ENCODE measurements at regions not wholly inside any gene's neighbourhood (a gene's known extent, or its start where the extent isn't known, plus 50 kb on each side); places are given as distances from the start of the nearest gene placed in this dataset.

DNA sequence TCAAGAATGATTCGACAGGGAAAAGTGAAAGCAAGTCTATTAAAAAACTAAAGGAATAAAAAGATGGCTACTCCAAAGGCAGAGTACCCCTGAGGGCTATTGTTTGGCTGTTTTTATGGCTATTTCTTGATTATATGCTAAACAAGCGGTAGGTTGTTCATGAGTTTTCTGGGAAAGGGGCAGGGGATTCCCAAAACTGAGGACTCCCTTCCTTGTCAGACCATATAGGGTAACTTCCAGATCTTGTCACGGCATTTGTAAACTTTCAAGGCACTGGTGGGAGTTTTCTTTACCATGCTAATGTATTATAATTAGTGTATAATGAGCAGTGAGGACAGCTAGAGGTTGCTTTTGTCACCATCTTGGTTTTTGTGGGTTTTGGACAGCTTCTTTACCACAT lies 474.9 kb upstream of the MC4R start:
- no peaks in the 10 kb centered on the region for H3K36me3 ChIP-seq (ENCODE audit: low read depth)
- H3K4me3 ChIP-seq (ENCODE audit: severe bottlenecking): no peak overlapping the region
- H3K27ac ChIP-seq (ENCODE audit: poor library complexity, severe bottlenecking): no peak overlapping the region
- TF ChIP-seq, protein P1, sequence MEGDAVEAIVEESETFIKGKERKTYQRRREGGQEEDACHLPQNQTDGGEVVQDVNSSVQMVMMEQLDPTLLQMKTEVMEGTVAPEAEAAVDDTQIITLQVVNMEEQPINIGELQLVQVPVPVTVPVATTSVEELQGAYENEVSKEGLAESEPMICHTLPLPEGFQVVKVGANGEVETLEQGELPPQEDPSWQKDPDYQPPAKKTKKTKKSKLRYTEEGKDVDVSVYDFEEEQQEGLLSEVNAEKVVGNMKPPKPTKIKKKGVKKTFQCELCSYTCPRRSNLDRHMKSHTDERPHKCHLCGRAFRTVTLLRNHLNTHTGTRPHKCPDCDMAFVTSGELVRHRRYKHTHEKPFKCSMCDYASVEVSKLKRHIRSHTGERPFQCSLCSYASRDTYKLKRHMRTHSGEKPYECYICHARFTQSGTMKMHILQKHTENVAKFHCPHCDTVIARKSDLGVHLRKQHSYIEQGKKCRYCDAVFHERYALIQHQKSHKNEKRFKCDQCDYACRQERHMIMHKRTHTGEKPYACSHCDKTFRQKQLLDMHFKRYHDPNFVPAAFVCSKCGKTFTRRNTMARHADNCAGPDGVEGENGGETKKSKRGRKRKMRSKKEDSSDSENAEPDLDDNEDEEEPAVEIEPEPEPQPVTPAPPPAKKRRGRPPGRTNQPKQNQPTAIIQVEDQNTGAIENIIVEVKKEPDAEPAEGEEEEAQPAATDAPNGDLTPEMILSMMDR (IDR thresholded peaks at IDR 0.05; ENCODE audit: poor library complexity, severe bottlenecking): no peak
- DNase-seq (ENCODE audit: low spot score) (no peak), ATAC-seq (ENCODE audit: low read depth) (no peak)
- no peaks in the 10 kb centered on the region for H3K4me1 ChIP-seq (ENCODE audit: insufficient read depth, poor library complexity, severe bottlenecking)
- H3K27me3 ChIP-seq (ENCODE audit: insufficient read depth, poor library complexity, severe bottlenecking): no peaks in the 10 kb centered on the region
- no peaks in the 10 kb centered on the region for H3K9me3 ChIP-seq (ENCODE audit: severe bottlenecking)

DNA sequence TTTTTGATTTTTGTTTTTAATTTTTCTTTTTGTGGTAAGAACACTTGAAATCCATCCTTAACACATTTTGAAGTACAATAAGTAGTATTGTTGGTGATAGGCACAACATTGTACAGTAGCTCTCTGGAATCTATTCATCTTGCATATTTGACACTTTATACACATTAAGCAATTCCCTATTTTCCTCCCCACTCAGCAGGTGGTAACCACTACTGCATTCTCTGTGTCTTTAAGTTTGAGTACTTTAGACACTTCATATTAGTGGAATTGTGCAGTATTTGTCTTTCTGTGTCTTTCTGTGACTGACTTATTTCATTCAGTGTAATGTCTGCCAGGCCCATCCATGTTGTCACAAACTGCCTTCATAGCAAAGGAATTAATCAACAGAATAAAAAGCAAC lies 471.7 kb upstream of the CDH20 start:
- no peaks in the 10 kb centered on the region for H3K36me3 ChIP-seq (ENCODE audit: low read depth)
- H3K4me3 ChIP-seq (ENCODE audit: severe bottlenecking): no peak overlapping the region
- ATAC-seq (ENCODE audit: low read depth): no peak
- H3K4me1 ChIP-seq (ENCODE audit: insufficient read depth, poor library complexity, severe bottlenecking): no peaks in the 10 kb centered on the region
- TF ChIP-seq, protein P1 (IDR thresholded peaks at IDR 0.05; ENCODE audit: poor library complexity, severe bottlenecking): no peak
- DNase-seq (ENCODE audit: low spot score): no peak
- H3K9me3 ChIP-seq (ENCODE audit: severe bottlenecking): no peaks in the 10 kb centered on the region
- H3K27ac ChIP-seq (ENCODE audit: poor library complexity, severe bottlenecking): no peak overlapping the region
- H3K27me3 ChIP-seq (ENCODE audit: insufficient read depth, poor library complexity, severe bottlenecking): no peaks in the 10 kb centered on the region

DNA sequence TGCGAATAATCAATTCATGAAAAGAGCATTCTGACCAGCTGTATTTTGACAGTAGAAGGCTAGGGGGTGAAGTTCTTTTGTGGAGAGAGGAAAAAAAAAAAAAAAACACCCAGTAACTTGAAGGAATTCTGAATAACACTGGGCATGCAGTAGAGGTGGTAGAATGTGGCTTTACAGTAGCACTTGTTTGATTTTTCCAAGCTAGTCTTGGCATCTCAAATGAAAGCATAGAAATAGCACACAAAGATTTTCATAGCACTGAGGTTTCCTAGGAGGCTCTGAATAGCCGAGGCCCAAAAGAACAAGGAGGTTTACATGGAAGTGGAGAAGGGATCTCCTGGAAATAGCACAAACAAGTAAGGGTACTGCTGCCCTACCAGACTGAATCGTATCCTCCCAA lies 470.2 kb upstream of the CDH20 start:
- Histone ChIP-seq H3K27ac (ENCODE audit: poor library complexity, severe bottlenecking) (no peak overlapping the region), H3K27me3 (ENCODE audit: insufficient read depth, poor library complexity, severe bottlenecking) (no peaks in the 10 kb centered on the region), H3K4me1 (ENCODE audit: insufficient read depth, poor library complexity, severe bottlenecking) (no peaks in the 10 kb centered on the region), H3K9me3 (ENCODE audit: severe bottlenecking) (no peaks in the 10 kb centered on the region), H3K4me3 (ENCODE audit: severe bottlenecking) (no peak overlapping the region), H3K36me3 (ENCODE audit: low read depth) (no peaks in the 10 kb centered on the region)
- TF ChIP-seq, protein P1 (IDR thresholded peaks at IDR 0.05; ENCODE audit: poor library complexity, severe bottlenecking): no peak
- DNase-seq (ENCODE audit: low spot score) (no peak), ATAC-seq (ENCODE audit: low read depth) (no peak)

DNA sequence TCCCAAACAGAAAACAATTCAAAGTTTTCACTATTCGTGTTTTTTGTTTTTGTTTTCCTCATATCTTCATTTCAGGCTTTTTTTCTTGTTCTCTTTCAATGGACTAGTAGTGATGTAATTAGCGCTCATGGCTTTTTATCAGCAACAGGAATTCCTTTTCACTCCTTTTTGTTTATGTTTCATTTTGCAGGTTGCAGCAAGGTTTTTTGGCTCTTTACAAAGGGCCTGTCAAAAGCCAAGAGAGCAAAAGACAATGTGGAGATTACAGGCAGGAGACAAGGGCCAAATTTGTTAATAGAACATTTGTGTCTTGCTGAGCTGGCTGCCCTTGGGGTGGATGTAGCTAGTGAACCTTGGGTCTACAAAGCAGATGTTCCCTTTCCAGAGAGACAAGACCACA lies 467.4 kb upstream of the CDH20 start:
- Histone ChIP-seq H3K9me3 (ENCODE audit: severe bottlenecking) (no peaks in the 10 kb centered on the region), H3K4me1 (ENCODE audit: insufficient read depth, poor library complexity, severe bottlenecking) (no peaks in the 10 kb centered on the region), H3K4me3 (ENCODE audit: severe bottlenecking) (no peak overlapping the region), H3K27me3 (ENCODE audit: insufficient read depth, poor library complexity, severe bottlenecking) (no peaks in the 10 kb centered on the region), H3K36me3 (ENCODE audit: low read depth) (no peaks in the 10 kb centered on the region), H3K27ac (ENCODE audit: poor library complexity, severe bottlenecking) (no peak overlapping the region)
- ATAC-seq (ENCODE audit: low read depth): no peak
- no peak for DNase-seq (ENCODE audit: low spot score)
- TF ChIP-seq, protein P1 (IDR thresholded peaks at IDR 0.05; ENCODE audit: poor library complexity, severe bottlenecking): no peak

DNA sequence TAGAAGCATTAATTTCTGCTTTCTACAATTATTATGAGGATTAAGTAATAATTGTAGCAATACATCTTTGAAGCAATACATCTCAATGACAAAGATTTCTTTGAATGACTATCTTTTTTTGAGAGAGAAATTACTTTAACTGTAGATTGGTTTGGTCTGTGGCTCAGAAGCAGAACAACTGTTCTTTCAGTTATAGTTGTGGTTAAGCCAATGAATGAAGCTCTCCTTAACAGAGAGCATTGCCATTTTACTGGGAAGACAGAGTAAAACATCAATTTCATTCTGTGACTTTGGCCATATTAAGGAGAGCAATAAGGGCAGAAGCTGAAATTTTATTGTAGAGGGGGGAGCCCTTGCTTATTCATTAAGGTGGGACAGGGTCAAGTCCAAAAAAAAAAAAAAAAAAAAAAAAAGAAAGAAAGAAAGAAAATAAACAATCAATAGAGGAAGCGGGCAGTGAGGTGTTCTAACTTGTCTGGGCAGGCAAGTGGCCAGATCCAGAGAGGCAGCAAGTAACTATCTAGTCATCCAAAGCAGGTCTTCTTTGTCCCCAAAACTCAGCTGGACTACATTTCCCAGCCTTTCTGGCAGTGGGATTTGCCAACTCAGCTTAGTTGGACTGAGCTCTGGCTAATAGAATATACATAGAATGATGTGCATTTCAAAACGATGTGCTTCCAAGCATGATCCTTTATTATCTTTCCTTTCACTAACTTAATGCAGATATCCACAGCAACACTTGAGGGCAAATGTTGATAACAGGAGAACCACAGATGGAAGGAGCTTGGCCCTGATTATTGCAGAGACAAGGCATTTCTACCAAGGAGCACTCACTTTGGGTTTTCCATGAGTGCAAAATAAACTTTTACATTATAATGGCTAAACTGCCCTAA lies 462.7 kb upstream of the CDH20 start:
- Histone ChIP-seq H3K36me3 (ENCODE audit: low read depth) (no peaks in the 10 kb centered on the region), H3K4me1 (ENCODE audit: insufficient read depth, poor library complexity, severe bottlenecking) (no peaks in the 10 kb centered on the region), H3K27me3 (ENCODE audit: insufficient read depth, poor library complexity, severe bottlenecking) (no peaks in the 10 kb centered on the region), H3K9me3 (ENCODE audit: severe bottlenecking) (no peaks in the 10 kb centered on the region), H3K4me3 (ENCODE audit: severe bottlenecking) (no peak overlapping the region), H3K27ac (ENCODE audit: poor library complexity, severe bottlenecking) (no peak overlapping the region)
- DNase-seq (ENCODE audit: low spot score) (no peak), ATAC-seq (ENCODE audit: low read depth) (no peak)
- TF ChIP-seq, protein P1 (IDR thresholded peaks at IDR 0.05; ENCODE audit: poor library complexity, severe bottlenecking): no peak
